ENCODE measurements at regions not wholly inside any gene's neighbourhood (a gene's known extent, or its start where the extent isn't known, plus 50 kb on each side); places are given as distances from the start of the nearest gene placed in this dataset.

- TF ChIP-seq CTCF (IDR thresholded peaks at IDR 0.05) (no peak), POLR2A (IDR thresholded peaks at IDR 0.05) (no peak)
Measured at GRCh38 chr10:59560161-59560560, 149.5 kb downstream of the SLC16A9 start.
